ENCODE measurements at regions not wholly inside any gene's neighbourhood (a gene's known extent, or its start where the extent isn't known, plus 50 kb on each side); places are given as distances from the start of the nearest gene placed in this dataset.

- H3F3A ChIP-seq (ENCODE audit: low read depth) = no peaks in the 10 kb centered on the region
- DNase-seq (ENCODE audit: low spot score) = no peak
Observed at GRCh38 chr2:239753401-239753837, 271.7 kb downstream of the NDUFA10 start.

GRCh38 chr2:239752951-239753350 is 272.2 kb downstream of the NDUFA10 start:
- Histone ChIP-seq H3K27me3 (no peaks in the 10 kb centered on the region), H4K20me1 (ENCODE audit: low read depth) (no peaks in the 10 kb centered on the region), H2AFZ (replicated peaks) (no peak overlapping the region), H3K9me3 (ENCODE audit: low read depth) (no peaks in the 10 kb centered on the region), H3K4me1 (peaks cover 12% of the 10 kb centered on the region), H3K79me2 (ENCODE audit: low read depth) (no peaks in the 10 kb centered on the region), H3K27ac (no peak overlapping the region), H3K9ac (no peak overlapping the region), H3K4me3 (no peak overlapping the region), H3K36me3 (no peaks in the 10 kb centered on the region), H3K4me2 (no peak overlapping the region), H3F3A (ENCODE audit: low read depth) (no peaks in the 10 kb centered on the region)
- Mint-ChIP-seq H3K27ac (no peak overlapping the region), H3K36me3 (no peaks in the 10 kb centered on the region), H3K4me3 (no peak overlapping the region), H3K27me3 (ENCODE audit: insufficient read depth, low read depth) (peaks cover 13% of the 10 kb centered on the region), H3K4me1 (peaks cover 15% of the 10 kb centered on the region), H3K9me3 (no peaks in the 10 kb centered on the region)
- TF ChIP-seq EZH2 (IDR thresholded peaks at IDR 0.05) = no peak
- TF ChIP-seq EZH2phosphoT487 (IDR thresholded peaks at IDR 0.05) = no peak
- TF ChIP-seq CTCF (IDR thresholded peaks at IDR 0.05) = no peak
- no peak for DNase-seq (ENCODE audit: low spot score)

More at GRCh38 chr2:239753401-239753837, 271.7 kb downstream of the NDUFA10 start:
- H3K79me2 ChIP-seq (ENCODE audit: low read depth) = no peaks in the 10 kb centered on the region
- H3K27me3 ChIP-seq = no peaks in the 10 kb centered on the region
- H2AFZ ChIP-seq (replicated peaks) = no peak overlapping the region
- H3K9ac ChIP-seq = no peak overlapping the region
- no peak overlapping the region for H3K27ac Mint-ChIP-seq
- H3K4me3 ChIP-seq = no peak overlapping the region
- H3K27me3 Mint-ChIP-seq (ENCODE audit: insufficient read depth, low read depth) = peaks cover 11% of the 10 kb centered on the region
- H3K9me3 ChIP-seq (ENCODE audit: low read depth) = no peaks in the 10 kb centered on the region
- no peaks in the 10 kb centered on the region for H3K36me3 ChIP-seq
- H3K27ac ChIP-seq = no peak overlapping the region
- H3K4me2 ChIP-seq = no peak overlapping the region
- H3K4me1 Mint-ChIP-seq = peaks cover 20% of the 10 kb centered on the region
- no peak overlapping the region for H3K4me3 Mint-ChIP-seq
- H3K36me3 Mint-ChIP-seq = no peaks in the 10 kb centered on the region
- no peaks in the 10 kb centered on the region for H4K20me1 ChIP-seq (ENCODE audit: low read depth)
- no peaks in the 10 kb centered on the region for H3K9me3 Mint-ChIP-seq
- TF ChIP-seq EZH2 (IDR thresholded peaks at IDR 0.05) (no peak), CTCF (IDR thresholded peaks at IDR 0.05) (no peak), EZH2phosphoT487 (IDR thresholded peaks at IDR 0.05) (no peak)
- peaks cover 12% of the 10 kb centered on the region for H3K4me1 ChIP-seq

DNA sequence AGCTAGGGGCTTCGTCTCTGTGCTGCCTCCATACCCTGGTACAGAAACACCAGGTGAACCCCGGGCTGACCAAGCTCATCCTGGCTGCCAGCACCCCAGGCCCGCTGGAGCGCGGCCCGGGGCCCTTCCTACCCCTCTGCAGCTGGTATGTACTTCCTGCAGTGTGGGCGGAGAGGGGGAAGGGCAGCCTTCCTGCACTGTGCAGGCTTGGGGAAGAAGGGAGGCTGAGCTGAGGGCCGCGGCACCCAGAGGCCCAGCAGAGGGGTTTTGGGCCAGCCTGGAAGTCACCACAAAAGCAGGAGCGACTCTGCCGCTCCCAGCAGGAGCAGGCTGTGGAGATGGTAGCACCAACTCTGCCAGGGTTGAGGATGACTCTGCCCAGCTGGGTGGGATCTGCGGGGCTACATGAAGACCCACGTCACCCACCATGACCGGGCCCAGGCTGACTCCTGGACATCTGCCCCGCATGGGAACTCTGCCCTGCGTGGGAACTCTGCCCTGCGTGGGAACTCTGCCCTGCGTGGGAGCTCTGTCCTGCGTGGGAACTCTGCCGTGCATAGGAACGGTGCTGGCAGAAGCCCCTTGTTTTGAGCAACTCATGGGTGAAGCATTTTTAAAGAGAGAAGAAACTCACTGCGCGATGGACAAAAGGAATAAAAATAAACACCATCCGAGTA is 273.3 kb downstream of the NDUFA10 start:
- H3K36me3 Mint-ChIP-seq = no peaks in the 10 kb centered on the region

More for the DNA sequence above, 273.3 kb downstream of the NDUFA10 start:
- no peaks in the 10 kb centered on the region for H3K27me3 ChIP-seq
- peaks cover 13% of the 10 kb centered on the region for H3K4me1 ChIP-seq
- no peak overlapping the region for H3K9ac ChIP-seq
- Mint-ChIP-seq H3K27me3 (ENCODE audit: insufficient read depth, low read depth) (peaks cover 14% of the 10 kb centered on the region), H3K4me3 (no peak overlapping the region), H3K4me1 (peaks cover 8% of the 10 kb centered on the region), H3K27ac (peak overlapping the region; percentile 4), H3K9me3 (no peaks in the 10 kb centered on the region)
- no peaks in the 10 kb centered on the region for H3K79me2 ChIP-seq (ENCODE audit: low read depth)
- DNase-seq (ENCODE audit: low spot score) = no peak
- H4K20me1 ChIP-seq (ENCODE audit: low read depth) = no peaks in the 10 kb centered on the region
- no peak overlapping the region for H3K4me3 ChIP-seq
- TF ChIP-seq EZH2 (IDR thresholded peaks at IDR 0.05) = no peak
- TF ChIP-seq CTCF (IDR thresholded peaks at IDR 0.05) = no peak
- TF ChIP-seq EZH2phosphoT487 (IDR thresholded peaks at IDR 0.05) = no peak
- H3K4me2 ChIP-seq = no peak overlapping the region
- no peaks in the 10 kb centered on the region for H3K9me3 ChIP-seq (ENCODE audit: low read depth)
- no peaks in the 10 kb centered on the region for H3K36me3 ChIP-seq
- H3F3A ChIP-seq (ENCODE audit: low read depth) = no peaks in the 10 kb centered on the region
- no peak overlapping the region for H2AFZ ChIP-seq (replicated peaks)
- H3K27ac ChIP-seq = no peak overlapping the region

All from neural progenitor cell (in vitro differentiated cells).